ENCODE measurements at regions not wholly inside any gene's neighbourhood (a gene's known extent, or its start where the extent isn't known, plus 50 kb on each side); places are given as distances from the start of the nearest gene placed in this dataset.

DNA sequence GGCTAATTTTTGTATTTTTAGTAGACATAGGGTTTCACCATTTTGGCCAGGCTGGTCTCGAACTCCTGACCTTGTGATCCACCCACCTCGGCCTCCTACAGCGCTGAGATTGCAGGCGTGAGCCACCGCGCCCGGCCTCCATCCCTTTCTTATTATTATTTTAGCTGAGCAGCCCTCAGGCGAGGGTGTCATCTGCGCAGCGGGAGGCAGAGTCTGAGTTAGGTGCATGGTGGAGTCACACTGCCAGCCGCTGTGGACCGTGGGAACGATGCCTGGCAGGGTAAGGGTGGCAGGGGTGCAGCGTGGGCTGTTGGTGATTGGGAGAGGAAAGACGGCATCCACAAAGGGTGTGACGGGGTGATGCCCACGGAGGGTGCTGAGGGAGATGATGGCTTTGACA is 491.8 kb upstream of the FAT1 start:
- Histone ChIP-seq H3K27me3 (ENCODE audit: insufficient read depth, poor library complexity, severe bottlenecking) (no peaks in the 10 kb centered on the region), H3K27ac (replicated peaks) (no peak overlapping the region), H3K4me3 (replicated peaks; ENCODE audit: insufficient read depth, low read length) (no peak overlapping the region)
- DNase-seq (ENCODE audit: low read depth in 1 of 2, low spot score in 1 of 2) = no peak
- TF ChIP-seq GABPA (IDR thresholded peaks at IDR 0.05; ENCODE audit: low read depth) = no peak
- TF ChIP-seq, protein P1, sequence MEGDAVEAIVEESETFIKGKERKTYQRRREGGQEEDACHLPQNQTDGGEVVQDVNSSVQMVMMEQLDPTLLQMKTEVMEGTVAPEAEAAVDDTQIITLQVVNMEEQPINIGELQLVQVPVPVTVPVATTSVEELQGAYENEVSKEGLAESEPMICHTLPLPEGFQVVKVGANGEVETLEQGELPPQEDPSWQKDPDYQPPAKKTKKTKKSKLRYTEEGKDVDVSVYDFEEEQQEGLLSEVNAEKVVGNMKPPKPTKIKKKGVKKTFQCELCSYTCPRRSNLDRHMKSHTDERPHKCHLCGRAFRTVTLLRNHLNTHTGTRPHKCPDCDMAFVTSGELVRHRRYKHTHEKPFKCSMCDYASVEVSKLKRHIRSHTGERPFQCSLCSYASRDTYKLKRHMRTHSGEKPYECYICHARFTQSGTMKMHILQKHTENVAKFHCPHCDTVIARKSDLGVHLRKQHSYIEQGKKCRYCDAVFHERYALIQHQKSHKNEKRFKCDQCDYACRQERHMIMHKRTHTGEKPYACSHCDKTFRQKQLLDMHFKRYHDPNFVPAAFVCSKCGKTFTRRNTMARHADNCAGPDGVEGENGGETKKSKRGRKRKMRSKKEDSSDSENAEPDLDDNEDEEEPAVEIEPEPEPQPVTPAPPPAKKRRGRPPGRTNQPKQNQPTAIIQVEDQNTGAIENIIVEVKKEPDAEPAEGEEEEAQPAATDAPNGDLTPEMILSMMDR (IDR thresholded peaks at IDR 0.05; ENCODE audit: insufficient read depth, low read length) = no peak

DNA sequence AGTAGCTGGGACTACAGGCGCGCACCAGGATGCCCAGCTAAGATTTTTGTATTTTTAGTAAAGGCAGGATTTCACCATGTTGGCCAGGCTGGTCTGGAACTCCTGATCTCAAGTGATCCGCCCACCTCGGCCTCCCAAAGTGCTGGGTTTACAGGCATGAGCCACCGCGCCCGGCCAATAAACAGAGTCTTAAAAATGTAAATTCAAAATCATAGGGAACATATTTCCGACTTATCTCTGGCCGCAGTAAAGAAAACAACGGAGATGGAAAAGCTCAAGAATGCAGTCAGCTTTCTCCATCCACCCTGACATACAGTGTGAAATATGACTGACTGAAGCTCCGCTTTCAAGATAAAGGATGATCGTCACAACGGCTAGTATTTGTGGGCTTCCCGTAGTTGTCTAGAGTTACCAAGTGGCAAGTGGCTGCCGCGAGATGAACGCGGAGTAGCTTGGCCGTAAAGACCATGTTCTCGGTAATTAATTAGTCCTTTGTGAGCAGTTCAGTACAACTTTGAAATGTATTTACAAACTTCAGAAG is 495.1 kb upstream of the FAT1 start:
- Histone ChIP-seq H3K4me3 (replicated peaks; ENCODE audit: insufficient read depth, low read length) (no peak overlapping the region), H3K27me3 (ENCODE audit: insufficient read depth, poor library complexity, severe bottlenecking) (no peaks in the 10 kb centered on the region), H3K27ac (replicated peaks) (no peak overlapping the region)
- no peak for DNase-seq (ENCODE audit: low read depth in 1 of 2, low spot score in 1 of 2)
- TF ChIP-seq, protein P2, sequence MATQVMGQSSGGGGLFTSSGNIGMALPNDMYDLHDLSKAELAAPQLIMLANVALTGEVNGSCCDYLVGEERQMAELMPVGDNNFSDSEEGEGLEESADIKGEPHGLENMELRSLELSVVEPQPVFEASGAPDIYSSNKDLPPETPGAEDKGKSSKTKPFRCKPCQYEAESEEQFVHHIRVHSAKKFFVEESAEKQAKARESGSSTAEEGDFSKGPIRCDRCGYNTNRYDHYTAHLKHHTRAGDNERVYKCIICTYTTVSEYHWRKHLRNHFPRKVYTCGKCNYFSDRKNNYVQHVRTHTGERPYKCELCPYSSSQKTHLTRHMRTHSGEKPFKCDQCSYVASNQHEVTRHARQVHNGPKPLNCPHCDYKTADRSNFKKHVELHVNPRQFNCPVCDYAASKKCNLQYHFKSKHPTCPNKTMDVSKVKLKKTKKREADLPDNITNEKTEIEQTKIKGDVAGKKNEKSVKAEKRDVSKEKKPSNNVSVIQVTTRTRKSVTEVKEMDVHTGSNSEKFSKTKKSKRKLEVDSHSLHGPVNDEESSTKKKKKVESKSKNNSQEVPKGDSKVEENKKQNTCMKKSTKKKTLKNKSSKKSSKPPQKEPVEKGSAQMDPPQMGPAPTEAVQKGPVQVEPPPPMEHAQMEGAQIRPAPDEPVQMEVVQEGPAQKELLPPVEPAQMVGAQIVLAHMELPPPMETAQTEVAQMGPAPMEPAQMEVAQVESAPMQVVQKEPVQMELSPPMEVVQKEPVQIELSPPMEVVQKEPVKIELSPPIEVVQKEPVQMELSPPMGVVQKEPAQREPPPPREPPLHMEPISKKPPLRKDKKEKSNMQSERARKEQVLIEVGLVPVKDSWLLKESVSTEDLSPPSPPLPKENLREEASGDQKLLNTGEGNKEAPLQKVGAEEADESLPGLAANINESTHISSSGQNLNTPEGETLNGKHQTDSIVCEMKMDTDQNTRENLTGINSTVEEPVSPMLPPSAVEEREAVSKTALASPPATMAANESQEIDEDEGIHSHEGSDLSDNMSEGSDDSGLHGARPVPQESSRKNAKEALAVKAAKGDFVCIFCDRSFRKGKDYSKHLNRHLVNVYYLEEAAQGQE (IDR thresholded peaks at IDR 0.05; ENCODE audit: insufficient replicate concordance, low read depth) = no peak

DNA sequence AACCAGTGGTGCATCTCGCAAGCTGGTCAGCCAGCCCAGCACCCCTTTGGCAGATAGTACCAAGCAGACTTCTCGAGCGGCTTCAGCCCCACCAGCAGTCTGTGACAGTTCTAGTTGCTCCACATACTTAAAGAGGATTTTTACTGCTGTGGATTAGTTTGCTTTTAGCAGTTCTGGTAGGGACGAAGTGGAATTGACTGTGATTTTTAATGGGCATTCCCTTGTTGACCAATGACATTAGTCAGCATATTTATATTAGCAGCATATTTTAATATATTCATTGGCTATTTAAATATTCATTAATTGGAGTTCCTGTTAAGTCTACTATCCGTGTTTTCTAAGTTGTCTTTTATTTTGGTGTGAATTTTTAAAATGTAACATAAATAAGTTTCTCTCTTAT is 500.9 kb upstream of the FAT1 start:
- no peaks in the 10 kb centered on the region for H3K27me3 ChIP-seq (ENCODE audit: insufficient read depth, poor library complexity, severe bottlenecking)
- TF ChIP-seq, protein P2 (IDR thresholded peaks at IDR 0.05; ENCODE audit: insufficient replicate concordance, low read depth) = no peak
- TF ChIP-seq SPI1 (IDR thresholded peaks at IDR 0.05; ENCODE audit: borderline replicate concordance, low read depth) (no peak), GABPA (IDR thresholded peaks at IDR 0.05; ENCODE audit: low read depth) (no peak), POLR2AphosphoS5 (IDR thresholded peaks at IDR 0.05; ENCODE audit: low read depth) (no peak)
- TF ChIP-seq, protein P1 (IDR thresholded peaks at IDR 0.05; ENCODE audit: insufficient read depth, low read length) = no peak
- no peak overlapping the region for H3K4me3 ChIP-seq (replicated peaks; ENCODE audit: insufficient read depth, low read length)
- H3K27ac ChIP-seq (replicated peaks) = no peak overlapping the region
- DNase-seq (ENCODE audit: low read depth in 1 of 2, low spot score in 1 of 2) = no peak

DNA sequence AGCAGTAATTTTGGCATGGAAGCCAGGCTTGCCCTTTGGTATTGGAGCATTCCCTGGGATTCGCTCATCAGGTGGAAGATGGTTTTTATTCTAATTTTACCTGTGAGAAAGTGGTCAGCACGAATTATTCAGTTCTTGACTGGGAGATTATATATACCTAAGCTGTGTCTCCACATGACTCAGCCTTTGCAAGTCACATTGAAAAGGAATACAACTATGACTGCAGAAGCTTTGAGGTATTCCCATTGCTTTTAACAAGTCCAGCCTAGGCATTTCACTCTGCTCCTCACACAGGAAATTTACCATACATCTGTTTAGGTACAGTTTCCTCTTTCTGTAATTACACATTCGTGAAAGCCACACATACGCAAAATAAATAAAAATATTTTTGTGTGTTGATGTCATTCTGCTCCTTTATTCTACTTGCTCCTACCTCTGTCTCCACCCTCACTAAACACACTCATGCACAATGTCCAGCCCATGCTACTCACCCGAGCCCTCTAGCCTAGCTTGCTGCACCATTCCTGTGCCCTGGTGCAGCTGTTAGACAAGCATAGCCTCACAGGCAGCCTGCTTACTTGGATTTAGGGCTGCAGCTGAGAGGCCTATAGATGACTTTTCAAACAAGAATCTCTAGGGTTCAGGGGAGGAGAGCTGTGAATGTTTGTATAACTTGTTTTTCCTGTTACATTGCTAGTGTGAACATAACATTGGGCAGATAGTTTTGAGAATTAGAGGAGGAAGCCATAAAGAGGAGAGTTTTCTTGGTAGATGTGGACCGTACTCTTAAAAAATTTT is 504.4 kb upstream of the FAT1 start:
- no peak for TF ChIP-seq SPI1 (IDR thresholded peaks at IDR 0.05; ENCODE audit: borderline replicate concordance, low read depth)
- DNase-seq (ENCODE audit: low read depth in 1 of 2, low spot score in 1 of 2) = no peak

DNA sequence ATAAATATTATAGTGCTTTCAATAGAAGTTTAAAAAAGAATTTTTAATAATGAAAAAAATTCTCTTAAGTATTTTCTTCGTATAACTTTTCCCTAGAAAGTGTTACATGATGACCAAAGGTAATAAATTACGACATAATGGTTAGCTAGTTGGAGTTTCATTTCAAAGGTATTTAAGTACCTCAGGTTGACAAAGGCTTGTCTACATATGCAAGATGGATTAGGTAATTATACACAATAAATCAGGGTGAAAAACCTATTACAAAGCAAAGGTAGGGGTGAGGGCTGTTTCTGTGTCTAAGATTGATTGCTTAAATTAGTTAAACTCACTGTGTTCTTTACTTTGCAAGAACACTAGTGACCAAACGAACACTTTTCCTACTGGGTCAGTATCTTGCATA is 508.5 kb upstream of the FAT1 start:
- no peak overlapping the region for H3K4me3 ChIP-seq (replicated peaks; ENCODE audit: insufficient read depth, low read length)
- H3K27ac ChIP-seq (replicated peaks) = no peak overlapping the region
- DNase-seq (ENCODE audit: low read depth in 1 of 2, low spot score in 1 of 2) = no peak
- TF ChIP-seq GABPA (IDR thresholded peaks at IDR 0.05; ENCODE audit: low read depth) = no peak
- TF ChIP-seq, protein P2 (IDR thresholded peaks at IDR 0.05; ENCODE audit: insufficient replicate concordance, low read depth) = no peak
- TF ChIP-seq SPI1 (IDR thresholded peaks at IDR 0.05; ENCODE audit: borderline replicate concordance, low read depth) = no peak
- no peak for TF ChIP-seq POLR2AphosphoS5 (IDR thresholded peaks at IDR 0.05; ENCODE audit: low read depth)
- TF ChIP-seq, protein P1 (IDR thresholded peaks at IDR 0.05; ENCODE audit: insufficient read depth, low read length) = no peak
- no peaks in the 10 kb centered on the region for H3K27me3 ChIP-seq (ENCODE audit: insufficient read depth, poor library complexity, severe bottlenecking)

More for the DNA sequence above, 504.4 kb upstream of the FAT1 start:
- Histone ChIP-seq H3K27ac (replicated peaks) (no peak overlapping the region), H3K27me3 (ENCODE audit: insufficient read depth, poor library complexity, severe bottlenecking) (no peaks in the 10 kb centered on the region), H3K4me3 (replicated peaks; ENCODE audit: insufficient read depth, low read length) (no peak overlapping the region)
